ENCODE measurements at regions not wholly inside any gene's neighbourhood (a gene's known extent, or its start where the extent isn't known, plus 50 kb on each side); places are given as distances from the start of the nearest gene placed in this dataset.

DNA sequence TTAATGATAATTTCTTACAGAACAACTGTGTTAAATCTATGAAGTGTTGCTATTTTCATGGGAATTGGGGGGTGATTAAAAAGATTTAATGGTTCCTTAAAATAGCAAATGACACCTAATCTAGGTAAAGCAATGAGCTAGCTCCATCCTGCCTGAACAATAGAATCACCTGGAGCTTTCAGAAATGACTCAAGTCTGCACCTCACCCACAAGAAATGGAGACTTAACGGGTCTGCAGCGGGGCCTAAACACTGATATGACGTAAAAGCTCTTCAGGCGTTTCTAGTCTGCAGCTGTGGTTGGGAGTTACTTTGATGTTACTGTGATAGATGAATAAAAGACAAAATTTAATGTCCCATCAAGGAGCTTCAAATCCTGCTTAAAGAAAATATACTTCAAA is 328.2 kb downstream of the RND3 start:
- no peak for TF ChIP-seq CTCF (IDR thresholded peaks at IDR 0.05)
- no peaks in the 10 kb centered on the region for H3K36me3 ChIP-seq
- H3K9me3 ChIP-seq = no peaks in the 10 kb centered on the region
- H3K4me1 ChIP-seq = no peaks in the 10 kb centered on the region
- no peak overlapping the region for H3K27ac ChIP-seq
- FAIRE-seq = no peak
- intact Hi-C loops (cut with DNase I) = no loop called here
- ATAC-seq = no peak
- DNase-seq = no peak
- H3K4me3 ChIP-seq = no peak overlapping the region
- H3K27me3 ChIP-seq = no peaks in the 10 kb centered on the region
- 72 to 95% methylated on average over 4 of the region's 4 CpGs for WGBS, 2 donors

DNA sequence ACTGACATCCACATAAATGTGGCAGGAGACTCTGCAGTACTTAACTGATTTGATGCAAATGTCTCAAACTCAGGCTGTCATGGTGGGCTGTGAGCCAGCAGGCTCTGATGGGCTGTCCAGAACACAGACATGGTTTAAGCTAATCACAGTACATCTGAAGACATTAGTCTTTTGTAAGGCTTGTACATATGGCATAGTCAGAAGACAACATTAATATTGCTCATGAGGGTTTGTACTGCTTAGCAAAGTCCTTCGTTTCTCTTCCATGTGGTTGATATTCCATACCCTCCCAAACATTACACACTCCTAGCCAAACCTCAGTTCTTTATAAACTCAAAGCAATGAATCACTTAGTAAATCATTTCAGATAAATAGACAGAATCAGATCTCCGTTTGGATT is 330.6 kb downstream of the RND3 start:
- H3K4me3 ChIP-seq = no peak overlapping the region
- no peak for TF ChIP-seq CTCF (IDR thresholded peaks at IDR 0.05)
- ATAC-seq (no peak), DNase-seq (no peak), FAIRE-seq (no peak)
- intact Hi-C loops (cut with DNase I) = no loop called here
- H3K36me3 ChIP-seq = no peaks in the 10 kb centered on the region
- WGBS, 2 donors = 75 to 79% methylated on average over 2 of the region's 2 CpGs
- no peaks in the 10 kb centered on the region for H3K27me3 ChIP-seq
- H3K9me3 ChIP-seq = no peaks in the 10 kb centered on the region
- no peaks in the 10 kb centered on the region for H3K4me1 ChIP-seq
- no peak overlapping the region for H3K27ac ChIP-seq

GRCh38 chr2:150156415-150156814 is 331.1 kb downstream of the RND3 start:
- ATAC-seq (no peak), FAIRE-seq (no peak), DNase-seq (no peak)
- Histone ChIP-seq H3K36me3 (no peaks in the 10 kb centered on the region), H3K27ac (no peak overlapping the region), H3K4me3 (no peak overlapping the region), H3K9me3 (no peaks in the 10 kb centered on the region), H3K4me1 (no peaks in the 10 kb centered on the region), H3K27me3 (no peaks in the 10 kb centered on the region)
- WGBS, 2 donors = 74 to 90% methylated on average over 3 of the region's 3 CpGs
- no peak for TF ChIP-seq CTCF (IDR thresholded peaks at IDR 0.05)
- intact Hi-C loops (cut with DNase I) = no loop called here

GRCh38 chr2:150154308-150154797 is 333.1 kb downstream of the RND3 start:
- H3K27ac ChIP-seq = no peak overlapping the region
- H3K9me3 ChIP-seq = no peaks in the 10 kb centered on the region
- no peak for ATAC-seq
- no peak for TF ChIP-seq CTCF (IDR thresholded peaks at IDR 0.05)
- intact Hi-C loops (cut with DNase I) = no loop called here
- no peak overlapping the region for H3K4me3 ChIP-seq
- H3K4me1 ChIP-seq = no peaks in the 10 kb centered on the region
- DNase-seq = no peak
- FAIRE-seq = no peak
- H3K36me3 ChIP-seq = no peaks in the 10 kb centered on the region
- no peaks in the 10 kb centered on the region for H3K27me3 ChIP-seq
- WGBS, 2 donors = 37 to 43% methylated on average over 2 of the region's 2 CpGs

GRCh38 chr2:150153646-150154307 is 333.7 kb downstream of the RND3 start:
- WGBS, 2 donors = 93 to 94% methylated on average over 2 of the region's 2 CpGs
- no peaks in the 10 kb centered on the region for H3K9me3 ChIP-seq
- no peak for ATAC-seq
- no peaks in the 10 kb centered on the region for H3K4me1 ChIP-seq
- no peak for DNase-seq
- no peaks in the 10 kb centered on the region for H3K36me3 ChIP-seq
- no peak for TF ChIP-seq CTCF (IDR thresholded peaks at IDR 0.05)
- H3K4me3 ChIP-seq = no peak overlapping the region
- intact Hi-C loops (cut with DNase I) = no loop called here
- no peaks in the 10 kb centered on the region for H3K27me3 ChIP-seq
- no peak for FAIRE-seq
- H3K27ac ChIP-seq = no peak overlapping the region
